T-helper 1 cell treated with Interleukin-12 subunit alpha and Interleukin-12 subunit beta and Interleukin-4 antibody, amounts not matched to agents 30 ng/mL and 1 ng/mL, for 36 hours (primary cell): ENCODE measurements at regions not wholly inside any gene's neighbourhood (a gene's known extent, or its start where the extent isn't known, plus 50 kb on each side); places are given as distances from the start of the nearest gene placed in this dataset.
"Not testable (repeated sequence)": the region's sequence is repeated elsewhere in the genome, so short reads cannot be mapped to it uniquely, and the experiment has no call there.

ENCODE experiments used
- intact Hi-C: fragments of 100-400 bp; cut with micrococcal nuclease; formaldehyde crosslinking; loops from one replicate; pipeline ENCODE4 v1.15.1; 2024

DNA sequence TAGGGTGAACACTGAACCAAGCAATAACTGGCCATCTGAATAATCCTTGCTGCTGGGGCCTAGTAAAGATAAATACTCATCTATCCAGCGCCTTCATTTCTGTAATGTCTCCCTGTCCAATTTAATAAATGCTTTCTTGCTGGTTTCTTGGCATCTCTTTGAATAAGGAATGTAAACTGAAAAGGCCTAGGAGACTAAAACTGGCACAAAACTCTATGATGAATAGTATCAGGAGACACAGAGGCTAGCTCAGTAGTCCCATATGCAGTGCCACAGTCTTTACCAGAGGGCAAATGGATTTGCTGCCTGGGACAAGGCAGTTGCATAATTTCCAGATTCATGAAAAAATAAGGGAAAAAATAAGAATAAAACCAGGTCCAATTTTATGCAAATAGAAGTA, 324.4 kb downstream of the CENPW start:
- intact Hi-C loops = no loop called here

GRCh38 chr6:126665551-126665950, 325.6 kb downstream of the CENPW start:
- intact Hi-C loops = no loop called here

GRCh38 chr6:126667071-126667470, 327.2 kb downstream of the CENPW start:
- intact Hi-C loops = no loop called here

- intact Hi-C loops = no loop called here
Observed at GRCh38 chr6:126667728-126668127, 327.8 kb downstream of the CENPW start.

DNA sequence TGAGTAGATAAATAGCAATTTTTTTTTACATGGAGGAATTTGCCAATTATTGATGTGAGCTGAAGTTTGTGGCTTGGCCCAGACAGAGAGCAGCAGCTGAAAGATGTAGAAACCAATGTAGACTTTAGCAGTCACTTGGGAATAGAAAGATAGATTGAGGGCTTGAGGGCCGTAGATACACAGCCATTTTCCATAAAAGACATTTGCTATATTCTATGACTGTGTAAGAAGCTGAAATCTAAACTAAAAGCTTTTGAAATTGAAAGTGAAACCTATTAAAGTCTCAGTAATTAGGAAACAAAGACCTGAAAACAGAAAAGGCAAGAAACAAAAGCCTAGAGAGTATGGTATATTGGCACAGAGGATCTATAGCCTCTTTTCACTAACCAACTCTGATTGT, 332.7 kb downstream of the CENPW start:
- intact Hi-C loops = no loop called here

DNA sequence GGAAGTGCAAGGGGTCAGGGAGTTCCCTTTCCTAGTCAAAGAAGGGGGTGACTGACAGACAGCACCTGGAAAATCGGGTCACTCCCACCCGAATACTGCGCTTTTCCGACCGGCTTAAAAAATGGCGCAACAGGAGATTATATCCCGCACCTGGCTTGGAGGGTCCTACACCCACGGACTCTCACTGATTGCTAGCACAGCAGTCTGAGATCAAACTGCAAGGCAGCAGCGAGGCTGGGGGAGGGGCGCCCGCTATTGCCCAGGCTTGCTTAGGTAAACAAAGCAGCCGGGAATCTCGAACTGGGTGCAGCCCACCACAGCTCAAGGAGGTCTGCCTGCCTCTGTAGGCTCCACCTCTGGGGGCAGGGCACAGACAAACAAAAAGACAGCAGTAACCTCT, 333.8 kb downstream of the CENPW start:
- intact Hi-C loops = not testable (repeated sequence)

GRCh38 chr6:126682440-126682839, 342.5 kb downstream of the CENPW start:
- intact Hi-C loops = no loop called here

DNA sequence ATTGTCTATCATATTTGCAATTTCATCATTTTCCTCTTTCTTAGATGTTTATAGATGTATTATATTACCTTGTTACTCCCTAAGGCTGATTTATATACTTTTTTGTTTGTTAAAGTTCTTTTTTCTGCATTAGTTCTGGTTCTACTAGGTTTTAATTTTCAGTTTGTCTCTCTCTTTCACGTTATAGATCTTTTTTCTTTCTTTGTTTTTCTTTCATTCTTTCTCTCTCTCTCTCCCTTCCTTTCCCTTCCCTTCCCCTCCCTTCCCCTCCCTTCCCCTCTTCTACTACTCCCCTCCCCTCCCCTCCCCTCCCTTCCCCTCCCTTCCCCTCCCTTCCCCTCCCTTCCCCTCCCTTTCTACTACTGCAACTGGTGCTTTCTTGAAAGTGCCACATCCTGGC, 345.3 kb downstream of the CENPW start:
- intact Hi-C loops = no loop called here

DNA sequence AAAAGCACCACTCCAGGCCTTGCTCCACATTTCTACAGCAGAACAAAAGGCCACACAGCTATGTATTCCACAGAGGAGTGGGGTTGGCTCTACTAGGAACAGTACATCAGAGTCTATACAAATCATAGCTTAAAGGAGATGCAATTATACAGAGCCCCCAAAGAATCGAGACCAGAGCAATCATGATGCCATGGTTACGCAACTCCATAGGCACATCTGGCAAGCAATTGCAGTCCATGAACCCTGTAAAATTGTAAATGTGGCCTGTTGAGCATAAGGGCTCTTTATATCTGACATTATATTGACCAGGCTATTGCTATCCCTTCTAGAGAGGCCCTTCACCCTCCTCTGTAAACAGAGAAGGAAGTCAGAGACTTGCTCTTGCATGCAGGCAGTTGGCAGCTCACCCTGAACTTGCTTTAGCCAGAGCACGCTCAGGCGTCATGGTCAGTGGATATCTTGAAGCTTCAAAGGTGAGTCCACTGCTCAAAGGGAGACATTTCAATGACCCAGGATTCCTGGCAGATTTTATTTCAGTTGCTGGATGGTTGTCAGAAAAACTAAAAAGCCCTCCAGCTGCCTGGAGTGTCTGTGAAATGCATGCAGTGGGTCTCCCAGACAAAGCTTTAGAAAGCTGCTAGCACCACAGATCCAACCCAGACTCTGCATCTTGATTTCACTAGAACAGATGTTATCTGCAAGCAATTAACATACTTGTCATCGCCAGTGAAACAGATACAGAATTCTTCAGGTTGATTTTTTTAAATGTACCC, 357.2 kb downstream of the CENPW start:
- intact Hi-C loops = no loop called here

DNA sequence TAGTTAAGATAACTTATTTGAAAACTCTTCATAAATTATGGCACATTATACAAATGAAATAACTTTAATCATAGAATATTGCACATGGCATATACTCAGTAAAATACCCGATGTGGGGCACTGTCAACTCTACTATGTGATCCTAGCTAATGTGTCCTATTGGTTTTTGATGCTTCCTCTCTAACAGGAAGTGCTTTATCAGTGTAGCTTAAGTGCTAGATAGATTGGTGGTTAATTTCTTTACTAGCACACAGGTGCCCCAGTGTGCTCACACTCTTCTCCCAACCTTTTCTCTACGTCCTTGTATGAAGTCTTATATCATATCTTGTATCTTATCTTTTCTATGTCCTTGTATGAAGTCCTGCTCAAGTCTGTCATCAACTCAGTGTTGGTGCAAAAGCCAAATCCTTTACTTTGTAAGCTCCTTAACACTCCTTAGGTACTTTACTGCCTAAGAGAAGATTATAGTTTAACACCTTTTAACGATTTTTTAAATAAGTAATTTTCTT, 358.9 kb downstream of the CENPW start:
- intact Hi-C loops = no loop called here

DNA sequence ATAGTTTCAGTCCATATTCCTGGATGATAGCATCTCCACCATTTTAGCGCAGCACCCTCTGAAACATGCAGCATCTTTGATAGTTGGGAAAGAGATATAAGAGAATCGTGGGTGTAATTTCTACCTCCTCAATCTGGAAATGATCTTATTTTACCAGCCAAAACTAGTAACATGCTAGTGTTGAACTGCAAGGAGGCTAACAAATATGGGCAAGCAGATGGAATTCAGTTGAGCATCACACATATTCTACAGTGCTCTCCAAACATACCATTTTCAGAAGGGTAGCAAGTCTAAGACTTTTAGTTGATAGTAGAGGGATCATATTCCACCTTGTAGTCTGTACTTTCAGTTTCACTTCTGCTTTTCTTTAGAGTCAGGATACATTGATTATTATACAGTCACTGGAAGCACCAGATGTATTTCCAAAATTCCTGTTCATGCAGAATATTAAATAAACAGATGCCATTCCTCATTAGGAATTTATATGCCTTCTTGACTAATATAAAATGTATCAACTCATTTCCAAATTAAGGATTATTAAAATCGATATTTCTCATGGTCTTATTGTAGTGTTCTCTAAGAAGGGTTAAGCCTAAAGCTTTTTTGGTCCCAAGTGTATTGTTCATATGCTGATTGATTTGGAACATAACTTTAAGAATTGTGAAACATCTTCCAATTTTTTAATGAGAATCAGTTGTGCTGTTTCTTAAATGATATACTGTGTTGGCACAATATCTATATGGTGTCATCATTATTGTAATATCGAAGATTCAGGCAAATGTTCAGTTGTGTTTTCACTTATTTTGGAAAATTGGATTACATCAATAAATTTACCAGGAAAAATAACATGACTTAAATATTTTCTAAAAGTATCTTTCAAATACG, 362.0 kb downstream of the CENPW start:
- intact Hi-C loops = no loop called here

GRCh38 chr6:126716032-126716431, 376.1 kb downstream of the CENPW start:
- intact Hi-C loops = no loop called here

- intact Hi-C loops = no loop called here
Observed at GRCh38 chr6:126716826-126717509, 377.1 kb downstream of the CENPW start.

- intact Hi-C loops = no loop called here
Observed at GRCh38 chr6:126718600-126719327, 378.8 kb downstream of the CENPW start.

GRCh38 chr6:126720304-126720703, 380.4 kb downstream of the CENPW start:
- intact Hi-C loops = no loop called here

DNA sequence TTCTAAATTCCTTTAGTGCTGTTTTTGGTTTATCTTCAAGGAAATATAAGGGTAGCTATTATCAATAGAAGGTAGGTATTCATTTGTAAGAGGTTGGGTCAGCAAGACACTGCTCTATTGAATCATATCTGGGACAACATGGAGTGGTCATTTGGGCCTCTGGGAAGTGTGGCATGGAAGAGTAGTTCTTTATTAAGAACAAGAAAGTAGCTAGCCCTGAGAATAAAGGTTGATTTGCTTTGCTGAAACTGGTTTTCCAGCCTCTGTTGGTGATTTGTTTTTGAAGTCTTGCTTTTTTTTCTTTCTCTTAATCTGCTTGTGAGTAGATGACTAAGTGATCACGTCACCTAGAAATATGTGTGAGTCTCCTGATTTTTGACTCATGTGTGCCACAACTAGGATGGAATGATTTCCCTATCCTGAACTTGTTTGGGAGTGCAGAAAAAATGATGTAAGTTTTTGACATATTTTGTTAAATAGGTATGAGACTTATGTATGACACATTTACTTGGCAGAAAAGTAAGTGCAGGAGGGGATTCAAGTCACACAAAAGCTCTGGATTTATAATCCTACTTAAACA, 381.8 kb downstream of the CENPW start:
- intact Hi-C loops = no loop called here

GRCh38 chr6:126722411-126722810, 382.5 kb downstream of the CENPW start:
- intact Hi-C loops = no loop called here

DNA sequence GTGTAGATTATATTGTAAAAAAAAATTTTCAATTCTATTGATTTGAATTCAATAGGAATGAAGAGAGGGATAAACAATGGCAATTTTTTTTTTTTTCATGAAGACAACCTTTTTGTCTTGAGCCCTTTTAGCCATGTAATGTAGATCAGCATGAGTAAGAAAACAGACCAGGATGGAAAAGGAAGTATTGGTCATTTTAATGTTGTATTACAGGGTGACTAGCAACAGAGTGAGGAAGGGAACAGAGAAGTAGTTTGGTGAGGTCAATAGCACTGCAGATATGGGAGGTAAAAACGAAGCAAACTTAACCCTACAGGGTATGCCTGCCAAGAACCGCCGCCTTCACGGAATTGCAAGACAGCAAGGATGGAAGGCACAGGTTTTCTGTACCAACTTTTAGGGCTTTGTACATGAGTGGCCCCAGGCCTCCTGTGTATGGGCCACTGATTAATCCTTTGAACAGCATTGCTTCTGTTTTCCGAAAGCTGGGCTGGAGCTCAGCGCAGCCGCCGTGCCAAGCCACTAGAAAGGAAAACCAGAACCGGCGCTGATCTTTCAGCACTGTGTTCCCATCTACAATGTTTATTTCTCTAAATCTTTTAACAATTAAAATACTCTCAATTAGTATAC, 383.7 kb downstream of the CENPW start:
- intact Hi-C loops = no loop called here

GRCh38 chr6:126724821-126725220, 384.9 kb downstream of the CENPW start:
- intact Hi-C loops = no loop called here

GRCh38 chr6:126726454-126726853, 386.5 kb downstream of the CENPW start:
- intact Hi-C loops = not testable (repeated sequence)
